H1 (cell line): ENCODE measurements at regions not wholly inside any gene's neighbourhood (a gene's known extent, or its start where the extent isn't known, plus 50 kb on each side); places are given as distances from the start of the nearest gene placed in this dataset.

Source experiments
- POLR2AphosphoS5 ChIP-seq: IDR thresholded peaks from 2 replicates; pipeline ENCODE4 v1.6.1; 2011; ENCODE audit warnings: low read depth, low read length
- TF ChIP-seq, protein P1 (sequence below), 3 experiments: IDR thresholded peaks; 1 replicate in 2 of 3; 2 replicates in 1 of 3; pipeline versions ENCODE4 v1.5.1 to v1.6.1; 2011; ENCODE audit warnings: low read length in 3 of 3, mild to moderate bottlenecking in 3 of 3, inconsistent platforms in 2 of 3, low read depth in 1 of 3, moderate library complexity in 1 of 3; ENCODE audit not compliant: insufficient read depth in 1 of 3; ENCODE audit errors: control extremely low read depth in 1 of 3

DNA sequence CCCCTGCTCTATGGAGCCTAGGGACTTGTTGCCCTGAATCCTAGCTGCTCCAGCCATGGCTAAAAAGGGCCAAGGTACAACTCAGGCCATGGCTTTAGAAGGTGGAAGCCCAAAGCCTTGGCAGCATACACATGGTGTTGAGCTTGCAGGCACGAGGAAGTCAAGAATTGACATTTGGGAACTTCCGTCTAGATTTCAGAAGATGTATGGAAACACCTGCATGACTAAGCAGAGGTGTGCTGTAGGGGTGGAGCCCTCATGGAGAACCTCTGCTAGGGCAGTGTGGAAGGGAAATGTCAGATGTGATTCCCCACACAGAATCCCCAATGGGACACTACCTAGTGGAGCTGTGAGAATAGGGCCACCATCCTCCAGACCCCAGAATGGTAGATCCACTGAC lies 95.1 kb upstream of the TMEM170B start:
- no peak for TF ChIP-seq POLR2AphosphoS5
- TF ChIP-seq, protein P1, sequence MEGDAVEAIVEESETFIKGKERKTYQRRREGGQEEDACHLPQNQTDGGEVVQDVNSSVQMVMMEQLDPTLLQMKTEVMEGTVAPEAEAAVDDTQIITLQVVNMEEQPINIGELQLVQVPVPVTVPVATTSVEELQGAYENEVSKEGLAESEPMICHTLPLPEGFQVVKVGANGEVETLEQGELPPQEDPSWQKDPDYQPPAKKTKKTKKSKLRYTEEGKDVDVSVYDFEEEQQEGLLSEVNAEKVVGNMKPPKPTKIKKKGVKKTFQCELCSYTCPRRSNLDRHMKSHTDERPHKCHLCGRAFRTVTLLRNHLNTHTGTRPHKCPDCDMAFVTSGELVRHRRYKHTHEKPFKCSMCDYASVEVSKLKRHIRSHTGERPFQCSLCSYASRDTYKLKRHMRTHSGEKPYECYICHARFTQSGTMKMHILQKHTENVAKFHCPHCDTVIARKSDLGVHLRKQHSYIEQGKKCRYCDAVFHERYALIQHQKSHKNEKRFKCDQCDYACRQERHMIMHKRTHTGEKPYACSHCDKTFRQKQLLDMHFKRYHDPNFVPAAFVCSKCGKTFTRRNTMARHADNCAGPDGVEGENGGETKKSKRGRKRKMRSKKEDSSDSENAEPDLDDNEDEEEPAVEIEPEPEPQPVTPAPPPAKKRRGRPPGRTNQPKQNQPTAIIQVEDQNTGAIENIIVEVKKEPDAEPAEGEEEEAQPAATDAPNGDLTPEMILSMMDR (IDR thresholded peaks at IDR 0.05; ENCODE audit: control extremely low read depth in 1 of 3, insufficient read depth in 1 of 3, low read depth in 1 of 3, low read length in 3 of 3) = no peak
